ENCODE measurements at regions not wholly inside any gene's neighbourhood (a gene's known extent, or its start where the extent isn't known, plus 50 kb on each side); places are given as distances from the start of the nearest gene placed in this dataset.
"Not testable (repeated sequence)": the region's sequence is repeated elsewhere in the genome, so short reads cannot be mapped to it uniquely, and the experiment has no call there.

DNA sequence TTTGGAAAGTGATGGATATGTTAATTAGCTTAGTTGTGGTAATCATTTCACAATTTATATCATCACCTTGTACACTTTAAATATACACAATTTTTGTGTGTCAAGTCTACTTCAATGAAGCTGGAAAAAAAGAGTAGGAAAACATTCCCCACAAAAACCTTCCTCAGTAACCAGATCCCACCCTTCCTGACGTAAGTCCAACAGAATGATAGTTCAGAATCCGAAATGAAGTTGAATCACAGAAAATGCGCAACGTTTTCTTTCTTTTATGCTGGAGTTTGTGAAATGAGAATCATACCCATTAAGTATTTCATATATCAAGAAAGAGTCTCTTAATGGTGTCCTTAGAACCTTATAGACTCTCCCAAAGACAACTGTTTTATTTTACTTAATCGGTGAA is 292.9 kb downstream of the USP46 start:
- ATAC-seq: no peak
- intact Hi-C loops (cut with DNase I): no loop called here
- no peak for DNase-seq

DNA sequence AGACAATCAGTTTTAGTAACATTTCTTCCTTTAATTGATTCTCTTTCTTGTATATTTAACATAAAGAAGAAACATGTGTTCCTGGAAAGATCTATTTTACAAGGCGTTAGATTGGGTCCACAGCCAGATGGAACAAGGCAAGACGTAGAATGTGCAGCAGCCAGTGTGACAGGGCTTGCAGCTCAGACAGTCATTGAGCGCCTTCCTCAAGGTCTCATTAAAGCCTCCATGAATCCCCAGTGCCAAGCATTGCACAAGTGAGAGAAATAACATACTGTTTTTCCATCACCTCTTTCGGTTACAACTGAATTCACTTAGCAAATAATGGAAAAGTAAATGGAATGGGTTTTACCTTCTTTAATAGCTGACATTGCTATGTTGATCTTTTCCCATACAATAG is 292.5 kb downstream of the USP46 start:
- ATAC-seq: no peak
- intact Hi-C loops (cut with DNase I): no loop called here
- no peak for DNase-seq

DNA sequence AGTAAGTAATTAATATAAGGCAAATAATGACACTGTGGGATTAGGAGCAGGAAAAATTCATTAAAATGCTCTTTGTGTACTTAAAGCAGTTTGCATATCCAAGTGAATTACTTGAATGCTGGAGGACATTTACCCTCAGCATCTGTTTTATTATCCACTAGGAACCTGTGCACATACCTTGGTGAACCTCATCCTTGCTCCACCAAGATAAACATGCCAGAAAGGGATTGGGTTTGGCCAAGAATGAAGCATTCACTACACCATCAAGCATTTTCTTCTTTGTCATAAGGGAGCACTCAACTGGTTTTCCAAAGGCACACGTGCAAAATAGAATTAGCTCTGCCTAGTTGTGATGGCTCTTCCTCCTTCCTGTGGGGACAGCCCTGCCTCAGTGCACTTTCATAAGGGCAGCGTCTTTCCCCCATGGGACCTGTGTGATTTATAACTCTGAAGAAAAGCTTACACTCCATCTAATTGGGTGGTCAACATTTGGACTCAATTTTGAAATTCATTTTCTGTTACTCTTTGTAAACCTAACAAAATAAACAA is 291.7 kb downstream of the USP46 start:
- DNase-seq (no peak), ATAC-seq (no peak)
- intact Hi-C loops (cut with DNase I): no loop called here

DNA sequence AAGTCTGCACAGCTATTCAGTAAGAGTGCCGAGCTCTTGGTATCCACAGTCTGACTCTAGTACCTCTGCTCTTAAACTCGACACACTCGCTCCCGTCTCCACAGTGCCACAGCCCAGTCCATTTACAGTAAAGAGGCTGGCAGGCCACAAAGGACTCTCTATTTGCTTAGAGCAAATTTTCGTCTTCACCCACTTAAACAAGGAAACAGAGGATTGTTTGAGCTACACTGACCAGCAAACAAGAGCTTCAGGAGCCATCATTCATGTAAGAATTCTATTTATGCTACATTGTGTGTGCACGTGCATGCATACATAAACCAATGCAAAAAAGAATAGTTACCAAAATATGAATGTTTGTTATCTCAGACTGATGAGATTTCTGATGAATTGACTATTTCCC is 290.2 kb downstream of the USP46 start:
- no peak for DNase-seq
- intact Hi-C loops (cut with DNase I): no loop called here
- ATAC-seq: no peak

DNA sequence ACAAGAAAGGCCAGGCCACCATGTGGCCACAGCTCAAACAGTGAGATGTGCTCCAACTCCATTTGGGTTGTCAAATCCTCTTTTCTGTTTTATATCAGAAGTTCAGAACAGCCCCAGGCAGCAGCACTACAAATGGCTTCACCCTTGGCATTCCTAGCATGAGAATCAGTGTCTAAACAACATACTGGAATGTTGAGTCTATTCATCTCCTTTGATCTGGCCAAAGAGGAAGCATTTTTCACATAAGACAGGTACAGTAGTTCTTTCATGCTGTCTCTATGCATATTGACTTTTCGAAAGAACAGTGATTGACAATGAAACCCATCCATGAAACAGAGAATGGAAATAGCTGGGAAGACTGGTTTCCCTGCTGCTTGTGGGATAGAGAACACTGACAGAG is 289.5 kb downstream of the USP46 start:
- intact Hi-C loops (cut with DNase I): loop anchor here (10.0 kb wide), 2 partner anchors 135 to 165 kb away; no protein-coding TSS in a partner anchor
- ATAC-seq (no peak), DNase-seq (no peak)

DNA sequence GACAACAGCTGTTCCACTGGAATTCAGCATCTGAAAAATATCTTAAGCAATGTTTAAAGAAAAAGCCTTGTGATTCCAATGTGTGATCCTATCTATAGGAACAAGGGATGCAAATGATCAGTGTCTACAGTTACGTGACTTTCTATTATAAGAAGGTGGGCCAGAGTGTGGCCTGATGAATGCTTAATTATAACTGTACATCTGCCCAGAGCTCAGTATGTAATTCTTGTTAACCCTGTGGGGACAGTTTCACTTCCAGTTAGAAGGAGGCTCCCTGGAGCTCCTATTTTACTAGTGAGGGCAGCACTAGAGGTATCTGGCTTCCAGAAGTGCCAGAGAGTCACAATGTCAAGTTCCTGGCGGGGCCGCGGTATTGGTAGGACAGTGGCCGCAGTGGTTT is 288.5 kb downstream of the USP46 start:
- intact Hi-C loops (cut with DNase I): loop anchor here (10.0 kb wide), 2 partner anchors 134 to 164 kb away; no protein-coding TSS in a partner anchor
- ATAC-seq: no peak
- no peak for DNase-seq

DNA sequence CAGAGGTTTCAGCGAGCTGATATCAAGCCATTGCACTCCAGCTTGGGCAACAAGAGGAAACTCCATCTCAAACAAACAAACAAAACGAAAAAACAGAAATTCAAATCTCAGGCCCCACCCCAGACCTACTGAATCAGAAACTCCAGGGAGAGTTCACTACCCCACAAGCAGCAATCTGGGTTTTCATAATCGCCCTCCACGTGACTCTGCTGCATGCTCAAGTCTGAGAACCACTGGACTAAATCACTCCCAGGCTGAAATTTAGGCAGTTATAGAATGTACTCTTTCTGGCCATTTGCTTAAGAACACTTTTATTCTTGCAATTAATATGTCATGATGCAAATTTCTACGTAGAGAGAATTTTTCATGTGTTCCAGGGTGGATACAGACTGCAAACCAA is 287.3 kb downstream of the USP46 start:
- intact Hi-C loops (cut with DNase I): loop anchor here (10.0 kb wide), 2 partner anchors 133 to 163 kb away; no protein-coding TSS in a partner anchor
- DNase-seq (no peak), ATAC-seq (no peak)

- no peak for ATAC-seq
- intact Hi-C loops (cut with DNase I): loop anchor here (10.0 kb wide), 2 partner anchors 133 to 163 kb away; no protein-coding TSS in a partner anchor
- DNase-seq: no peak
Measured at GRCh38 chr4:52372269-52372668, 286.8 kb downstream of the USP46 start.

GRCh38 chr4:52372747-52373146 is 286.4 kb downstream of the USP46 start:
- intact Hi-C loops (cut with DNase I): loop anchor here (10.0 kb wide), 2 partner anchors 132 to 162 kb away; no protein-coding TSS in a partner anchor
- DNase-seq (no peak), ATAC-seq (no peak)

DNA sequence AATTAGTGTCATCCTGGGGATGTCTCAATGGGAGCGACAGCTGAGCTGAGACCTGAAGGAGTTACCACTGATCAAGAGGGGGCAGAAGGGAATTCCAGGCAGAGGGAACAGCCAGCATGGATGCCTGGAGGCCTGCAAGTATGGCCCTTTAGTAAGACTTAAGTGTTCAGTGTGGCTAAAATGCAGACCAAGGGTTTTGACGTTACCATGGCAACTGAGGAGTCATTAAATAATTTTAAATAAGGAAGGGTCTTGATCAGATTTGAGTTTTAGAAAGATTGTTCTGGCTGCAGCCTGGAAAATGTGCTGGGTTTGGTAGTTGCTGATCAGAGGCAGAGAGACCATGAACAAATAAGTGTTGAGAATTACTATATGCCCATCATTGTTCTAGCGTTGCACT is 285.5 kb downstream of the USP46 start:
- ATAC-seq (no peak), DNase-seq (no peak)
- intact Hi-C loops (cut with DNase I): loop anchor here (10.0 kb wide), 2 partner anchors 131 to 161 kb away; no protein-coding TSS in a partner anchor

DNA sequence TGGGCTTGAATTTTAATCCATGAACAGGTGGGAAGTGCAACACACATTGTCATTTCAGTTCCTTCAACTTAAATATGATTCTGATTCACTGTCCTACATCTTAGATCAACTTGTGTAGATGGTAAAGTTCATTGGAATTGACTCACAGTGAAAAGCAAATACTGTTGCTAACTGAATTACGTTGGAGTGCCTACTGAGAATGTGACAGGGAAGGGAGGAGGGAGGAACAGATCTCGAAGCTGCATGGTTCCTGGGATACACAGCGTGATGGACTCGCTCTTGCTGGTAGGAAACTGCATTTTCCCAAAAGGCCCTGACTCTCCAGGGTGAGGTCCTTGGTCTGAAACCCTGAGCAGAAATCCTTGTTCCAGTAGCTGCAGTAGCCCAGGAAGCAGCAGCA is 284.2 kb downstream of the USP46 start:
- intact Hi-C loops (cut with DNase I): loop anchor here (5.0 to 10.0 kb wide), 4 partner anchors 130 to 612 kb away; no protein-coding TSS in a partner anchor
- no peak for DNase-seq
- no peak for ATAC-seq

DNA sequence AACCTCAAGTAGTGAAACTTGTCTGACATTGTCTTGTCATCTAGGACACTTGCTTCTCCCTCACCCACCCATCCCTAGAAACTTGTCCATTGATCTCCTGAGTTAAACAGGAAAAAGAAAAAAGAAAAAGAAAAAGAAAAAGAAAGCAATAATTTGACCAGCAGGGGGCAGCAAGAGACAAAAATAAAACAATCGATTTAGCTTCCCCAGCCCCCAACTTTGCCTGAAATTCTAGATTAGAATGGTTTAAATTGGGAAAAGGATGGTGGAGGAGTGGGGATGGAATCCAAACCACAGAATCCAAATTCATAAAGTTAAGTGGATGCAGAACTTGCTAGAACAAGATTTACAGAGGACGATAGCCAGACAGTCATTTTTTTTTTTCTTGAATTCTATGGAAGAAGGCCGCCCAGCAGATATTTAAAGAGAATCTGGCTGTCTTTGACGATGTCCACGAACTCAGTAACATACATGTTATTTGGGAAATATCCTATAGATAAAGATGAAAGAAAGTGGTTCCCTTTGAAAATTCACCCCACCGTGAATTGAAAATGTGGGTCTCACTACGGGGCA is 282.9 kb downstream of the USP46 start:
- no peak for ATAC-seq
- intact Hi-C loops (cut with DNase I): loop anchor here (5.0 to 10.0 kb wide), 4 partner anchors 129 to 611 kb away; no protein-coding TSS in a partner anchor
- peak; percentile 26 for DNase-seq

GRCh38 chr4:52377563-52377962 is 281.5 kb downstream of the USP46 start:
- DNase-seq (no peak), ATAC-seq (no peak)
- intact Hi-C loops (cut with DNase I): loop anchor here (5.0 to 10.0 kb wide), 4 partner anchors 127 to 610 kb away; no protein-coding TSS in a partner anchor

DNA sequence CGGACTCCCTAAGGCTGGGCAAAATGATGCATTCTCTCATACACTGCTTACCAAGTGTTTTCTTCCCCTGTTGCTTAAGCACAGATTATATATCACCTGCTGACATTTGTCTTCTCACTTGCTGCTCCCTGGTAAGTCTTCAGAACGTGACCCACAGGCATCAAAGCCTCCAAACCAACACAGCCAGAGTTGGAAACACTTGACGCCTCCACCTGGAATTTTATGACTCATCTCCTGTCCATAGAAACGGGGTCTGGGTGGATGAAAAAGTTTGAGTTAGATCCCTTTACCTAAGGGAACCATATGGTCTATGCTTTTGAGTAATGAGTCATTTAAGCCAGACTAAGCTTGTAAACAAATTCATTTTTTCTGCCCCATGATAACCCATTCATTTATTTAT is 251.6 kb downstream of the USP46 start:
- no peak for ATAC-seq
- intact Hi-C loops (cut with DNase I): no loop called here
- no peak for DNase-seq

GRCh38 chr4:52408032-52408431 is 251.1 kb downstream of the USP46 start:
- ATAC-seq (no peak), DNase-seq (no peak)
- intact Hi-C loops (cut with DNase I): no loop called here

GRCh38 chr4:52408471-52408870 is 250.6 kb downstream of the USP46 start:
- intact Hi-C loops (cut with DNase I): no loop called here
- no peak for ATAC-seq

GRCh38 chr4:52409766-52410165 is 249.3 kb downstream of the USP46 start:
- ATAC-seq; DNase-seq; intact Hi-C loops (cut with DNase I): not testable (repeated sequence)

More at GRCh38 chr4:52408471-52408870, 250.6 kb downstream of the USP46 start:
- no peak for DNase-seq

DNA sequence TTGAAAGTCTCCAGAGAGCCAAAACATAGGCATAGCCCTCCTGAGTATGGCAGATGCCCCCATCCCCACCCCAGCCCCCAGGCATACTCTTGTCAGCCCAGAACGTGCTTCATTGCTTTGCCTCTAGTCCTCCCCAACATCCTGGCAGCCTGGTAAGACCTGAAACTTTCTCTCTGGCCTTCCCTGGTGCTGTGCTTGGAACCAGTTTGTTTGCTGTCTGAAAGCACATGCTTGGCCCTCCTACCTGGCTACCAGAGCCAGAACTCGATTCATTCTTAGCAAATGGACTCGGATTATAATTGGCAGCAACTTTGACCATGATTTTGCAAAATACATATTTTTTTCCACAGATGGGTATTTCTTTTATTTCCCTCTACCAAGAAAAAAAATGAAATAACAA is 248.1 kb downstream of the USP46 start:
- peak in 1 of 2 donors; percentile 12 for ATAC-seq
- DNase-seq: no peak
- intact Hi-C loops (cut with DNase I): no loop called here

GRCh38 chr4:52420330-52420729 is 238.8 kb downstream of the USP46 start:
- DNase-seq (no peak), ATAC-seq (no peak)
- intact Hi-C loops (cut with DNase I): no loop called here

- DNase-seq (no peak), ATAC-seq (peak in 1 of 2 donors; percentile 33)
- intact Hi-C loops (cut with DNase I): no loop called here
Measured at GRCh38 chr4:52421811-52422213, 237.3 kb downstream of the USP46 start.

- no peak for DNase-seq
Measured at GRCh38 chr4:52423967-52424366, 235.1 kb downstream of the USP46 start.

More at GRCh38 chr4:52423967-52424366, 235.1 kb downstream of the USP46 start:
- intact Hi-C loops (cut with DNase I): no loop called here
- ATAC-seq: no peak

Data from left cardiac atrium (tissue), 4 donors.